ENCODE measurements at regions not wholly inside any gene's neighbourhood (a gene's known extent, or its start where the extent isn't known, plus 50 kb on each side); places are given as distances from the start of the nearest gene placed in this dataset.

DNA sequence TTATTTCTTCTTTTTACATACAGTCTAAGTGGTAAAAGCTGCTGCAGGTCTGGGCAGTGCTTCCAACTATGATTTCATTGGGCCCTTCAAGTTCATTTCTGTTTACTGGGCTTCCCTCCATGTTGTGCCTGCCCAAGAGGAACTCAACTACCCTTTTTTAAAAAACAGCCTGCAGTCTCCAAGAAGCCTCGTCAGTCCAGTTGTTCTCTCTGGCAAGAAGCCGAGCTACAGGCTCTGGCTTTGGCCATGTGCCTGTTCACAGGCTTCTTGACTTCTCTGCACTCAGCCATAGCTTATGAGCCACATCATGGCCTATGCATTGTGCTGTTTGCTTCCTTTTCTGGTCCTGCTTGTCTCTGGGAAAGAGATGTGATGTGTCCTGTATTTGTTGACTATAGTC lies 119.7 kb upstream of the PJA2 start:
- BruUV-seq (replicated peaks): no TSS peak
- H3K9me2 ChIP-seq (ENCODE audit: insufficient read depth): no peaks in the 10 kb centered on the region
- TF ChIP-seq, protein P1, sequence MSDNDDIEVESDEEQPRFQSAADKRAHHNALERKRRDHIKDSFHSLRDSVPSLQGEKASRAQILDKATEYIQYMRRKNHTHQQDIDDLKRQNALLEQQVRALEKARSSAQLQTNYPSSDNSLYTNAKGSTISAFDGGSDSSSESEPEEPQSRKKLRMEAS (IDR thresholded peaks at IDR 0.05): no peak
- no peak for TF ChIP-seq TCF7L2 (IDR thresholded peaks at IDR 0.05; ENCODE audit: borderline replicate concordance, extremely low read depth, insufficient read depth, insufficient read length)
- TF ChIP-seq, protein P2, sequence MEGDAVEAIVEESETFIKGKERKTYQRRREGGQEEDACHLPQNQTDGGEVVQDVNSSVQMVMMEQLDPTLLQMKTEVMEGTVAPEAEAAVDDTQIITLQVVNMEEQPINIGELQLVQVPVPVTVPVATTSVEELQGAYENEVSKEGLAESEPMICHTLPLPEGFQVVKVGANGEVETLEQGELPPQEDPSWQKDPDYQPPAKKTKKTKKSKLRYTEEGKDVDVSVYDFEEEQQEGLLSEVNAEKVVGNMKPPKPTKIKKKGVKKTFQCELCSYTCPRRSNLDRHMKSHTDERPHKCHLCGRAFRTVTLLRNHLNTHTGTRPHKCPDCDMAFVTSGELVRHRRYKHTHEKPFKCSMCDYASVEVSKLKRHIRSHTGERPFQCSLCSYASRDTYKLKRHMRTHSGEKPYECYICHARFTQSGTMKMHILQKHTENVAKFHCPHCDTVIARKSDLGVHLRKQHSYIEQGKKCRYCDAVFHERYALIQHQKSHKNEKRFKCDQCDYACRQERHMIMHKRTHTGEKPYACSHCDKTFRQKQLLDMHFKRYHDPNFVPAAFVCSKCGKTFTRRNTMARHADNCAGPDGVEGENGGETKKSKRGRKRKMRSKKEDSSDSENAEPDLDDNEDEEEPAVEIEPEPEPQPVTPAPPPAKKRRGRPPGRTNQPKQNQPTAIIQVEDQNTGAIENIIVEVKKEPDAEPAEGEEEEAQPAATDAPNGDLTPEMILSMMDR (IDR thresholded peaks at IDR 0.05 in 2 of 3, conservative IDR thresholded peaks at IDR 0.05 in 1 of 3; ENCODE audit: borderline replicate concordance in 1 of 3, insufficient read depth in 1 of 3, low read depth in 2 of 3, low read length in 2 of 3): no peak
- TF ChIP-seq EZH2 (IDR thresholded peaks at IDR 0.05): no peak
- TF ChIP-seq, protein P3, sequence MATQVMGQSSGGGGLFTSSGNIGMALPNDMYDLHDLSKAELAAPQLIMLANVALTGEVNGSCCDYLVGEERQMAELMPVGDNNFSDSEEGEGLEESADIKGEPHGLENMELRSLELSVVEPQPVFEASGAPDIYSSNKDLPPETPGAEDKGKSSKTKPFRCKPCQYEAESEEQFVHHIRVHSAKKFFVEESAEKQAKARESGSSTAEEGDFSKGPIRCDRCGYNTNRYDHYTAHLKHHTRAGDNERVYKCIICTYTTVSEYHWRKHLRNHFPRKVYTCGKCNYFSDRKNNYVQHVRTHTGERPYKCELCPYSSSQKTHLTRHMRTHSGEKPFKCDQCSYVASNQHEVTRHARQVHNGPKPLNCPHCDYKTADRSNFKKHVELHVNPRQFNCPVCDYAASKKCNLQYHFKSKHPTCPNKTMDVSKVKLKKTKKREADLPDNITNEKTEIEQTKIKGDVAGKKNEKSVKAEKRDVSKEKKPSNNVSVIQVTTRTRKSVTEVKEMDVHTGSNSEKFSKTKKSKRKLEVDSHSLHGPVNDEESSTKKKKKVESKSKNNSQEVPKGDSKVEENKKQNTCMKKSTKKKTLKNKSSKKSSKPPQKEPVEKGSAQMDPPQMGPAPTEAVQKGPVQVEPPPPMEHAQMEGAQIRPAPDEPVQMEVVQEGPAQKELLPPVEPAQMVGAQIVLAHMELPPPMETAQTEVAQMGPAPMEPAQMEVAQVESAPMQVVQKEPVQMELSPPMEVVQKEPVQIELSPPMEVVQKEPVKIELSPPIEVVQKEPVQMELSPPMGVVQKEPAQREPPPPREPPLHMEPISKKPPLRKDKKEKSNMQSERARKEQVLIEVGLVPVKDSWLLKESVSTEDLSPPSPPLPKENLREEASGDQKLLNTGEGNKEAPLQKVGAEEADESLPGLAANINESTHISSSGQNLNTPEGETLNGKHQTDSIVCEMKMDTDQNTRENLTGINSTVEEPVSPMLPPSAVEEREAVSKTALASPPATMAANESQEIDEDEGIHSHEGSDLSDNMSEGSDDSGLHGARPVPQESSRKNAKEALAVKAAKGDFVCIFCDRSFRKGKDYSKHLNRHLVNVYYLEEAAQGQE (IDR thresholded peaks at IDR 0.05; ENCODE audit: low read depth): no peak
- TF ChIP-seq FOSL1 (IDR thresholded peaks at IDR 0.05; ENCODE audit: low read depth): no peak
- TF ChIP-seq EZH2phosphoT487 (IDR thresholded peaks at IDR 0.05; ENCODE audit: borderline replicate concordance): no peak
- H3K27ac ChIP-seq (ENCODE audit: low read depth, low read length): no peak overlapping the region
- no peak overlapping the region for H3K9ac ChIP-seq (ENCODE audit: low read length)
- CTCF ChIA-PET: no interaction called here
- H3K4me3 ChIP-seq (replicated peaks in 1 of 2; ENCODE audit: low read depth in 1 of 2, low read length in 2 of 2): no peak overlapping the region
- H3K4me1 ChIP-seq (ENCODE audit: control insufficient read depth in 1 of 2, insufficient read depth in 2 of 2, low read length in 2 of 2): no peaks in the 10 kb centered on the region
- intact Hi-C loops (cut with micrococcal nuclease): no loop called here
- no peak overlapping the region for H2AFZ ChIP-seq (ENCODE audit: low read depth, low read length, poor library complexity, severe bottlenecking)
- H4K20me1 ChIP-seq (ENCODE audit: insufficient read depth): no peaks in the 10 kb centered on the region
- no peaks in the 10 kb centered on the region for H3K27me3 ChIP-seq (ENCODE audit: insufficient read depth, low read length)
- H3K36me3 ChIP-seq (ENCODE audit: control insufficient read depth in 1 of 2, insufficient read depth in 2 of 2, low read length in 2 of 2): no peaks in the 10 kb centered on the region
- RAD21 ChIA-PET (ENCODE audit: low non-redundant PET in 1 of 2, low total read pairs in 2 of 2, uncharacterized antibody in 2 of 2, unreplicated experiment in 2 of 2): no interaction called here
- no peaks in the 10 kb centered on the region for H3K79me2 ChIP-seq (ENCODE audit: insufficient read depth, low read length)
- H3K9me3 ChIP-seq (ENCODE audit: control insufficient read depth in 1 of 2, insufficient read depth in 1 of 2, low read depth in 1 of 2, low read length in 2 of 2): no peaks in the 10 kb centered on the region
- POLR2A ChIA-PET: no interaction called here
- H3K4me2 ChIP-seq (ENCODE audit: low read length): no peak overlapping the region
- ATAC-seq (no peak), DNase-seq (ENCODE audit: low read depth, low spot score) (no peak)

All from HCT116 (cell line).